GM23248 (cell line): ENCODE measurements at regions not wholly inside any gene's neighbourhood (a gene's known extent, or its start where the extent isn't known, plus 50 kb on each side); places are given as distances from the start of the nearest gene placed in this dataset.
"Not testable (repeated sequence)": the region's sequence is repeated elsewhere in the genome, so short reads cannot be mapped to it uniquely, and the experiment has no call there.

ENCODE experiments used
- EZH2 ChIP-seq: fragments of 200-600 bp; sonication (generic); IDR thresholded peaks from 2 replicates; pipeline ENCODE4 v1.6.1; 2018; ENCODE audit warnings: antibody characterized with exemption, mild to moderate bottlenecking; ENCODE audit not compliant: insufficient read depth, poor library complexity, severe bottlenecking
- EZH2phosphoT487 ChIP-seq: fragments of 200-600 bp; sonication (generic); IDR thresholded peaks from 2 replicates; pipeline ENCODE4 v1.6.1; 2018; ENCODE audit warnings: antibody characterized with exemption, moderate library complexity, mild to moderate bottlenecking, low read depth; ENCODE audit not compliant: insufficient read depth

GRCh38 chr2:101645886-101646285 lies 51.6 kb upstream of the MAP4K4 start:
- TF ChIP-seq EZH2, EZH2phosphoT487: not testable (repeated sequence)
